Endothelial cell (in vitro differentiated cells): ENCODE measurements at regions not wholly inside any gene's neighbourhood (a gene's known extent, or its start where the extent isn't known, plus 50 kb on each side); places are given as distances from the start of the nearest gene placed in this dataset.

ENCODE experiments used
- DNase-seq: peaks from one replicate; pipeline ENCODE4 v3.0.0; 2021; ENCODE audit warnings: low spot score
- H3K27ac Mint-ChIP-seq: one replicate; pipeline ENCODE4 v1.8.0; 2021; ENCODE audit warnings: mixed read lengths, inconsistent platforms; ENCODE audit not compliant: unreplicated experiment
- H3K27me3 Mint-ChIP-seq: one replicate; pipeline ENCODE4 v1.8.0; 2021; ENCODE audit warnings: mild to moderate bottlenecking, moderate library complexity, mixed read lengths, inconsistent platforms; ENCODE audit not compliant: unreplicated experiment
- H3K36me3 Mint-ChIP-seq: one replicate; pipeline ENCODE4 v1.8.0; 2021; ENCODE audit warnings: mild to moderate bottlenecking, low read depth, mixed read lengths, inconsistent platforms; ENCODE audit not compliant: unreplicated experiment
- H3K4me1 Mint-ChIP-seq: one replicate; pipeline ENCODE4 v1.8.0; 2021; ENCODE audit warnings: mild to moderate bottlenecking, mixed read lengths, inconsistent platforms; ENCODE audit not compliant: unreplicated experiment
- H3K4me3 Mint-ChIP-seq: one replicate; pipeline ENCODE4 v1.8.0; 2021; ENCODE audit warnings: mild to moderate bottlenecking, mixed read lengths, inconsistent platforms; ENCODE audit not compliant: unreplicated experiment
- H3K9me3 Mint-ChIP-seq: one replicate; pipeline ENCODE4 v1.8.0; 2021; ENCODE audit warnings: mixed read lengths, inconsistent platforms; ENCODE audit not compliant: unreplicated experiment
- TF ChIP-seq, protein P1 (sequence below): fragments of 200-600 bp; sonication (generic); IDR thresholded peaks from one replicate; pipeline ENCODE4 v1.5.0; 2021; ENCODE audit warnings: antibody characterized with exemption; ENCODE audit not compliant: unreplicated experiment

DNA sequence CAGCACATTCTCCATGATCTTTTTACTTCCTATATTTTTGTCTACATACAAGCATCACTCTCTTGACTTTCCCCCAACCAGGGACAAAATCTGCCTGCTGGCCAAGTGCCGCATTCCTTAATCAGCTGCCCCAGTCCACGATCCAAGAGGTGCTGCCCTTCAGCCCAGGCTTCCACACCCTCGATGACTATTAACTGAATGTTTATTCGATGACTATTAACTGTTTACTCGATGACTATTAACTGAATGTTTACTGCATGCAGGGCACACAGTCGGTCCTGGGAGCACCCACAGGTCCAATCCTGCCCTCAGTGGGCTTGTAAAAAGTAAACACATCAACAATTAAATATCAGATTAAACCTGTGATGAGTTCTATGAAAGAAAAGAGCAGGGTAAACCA lies 256.9 kb downstream of the ARRDC4 start:
- no peak for DNase-seq
- H3K4me3 Mint-ChIP-seq = no peak overlapping the region
- H3K27me3 Mint-ChIP-seq = no peaks in the 10 kb centered on the region
- no peaks in the 10 kb centered on the region for H3K36me3 Mint-ChIP-seq
- no peaks in the 10 kb centered on the region for H3K4me1 Mint-ChIP-seq
- H3K27ac Mint-ChIP-seq = no peak overlapping the region
- no peaks in the 10 kb centered on the region for H3K9me3 Mint-ChIP-seq
- TF ChIP-seq, protein P1, sequence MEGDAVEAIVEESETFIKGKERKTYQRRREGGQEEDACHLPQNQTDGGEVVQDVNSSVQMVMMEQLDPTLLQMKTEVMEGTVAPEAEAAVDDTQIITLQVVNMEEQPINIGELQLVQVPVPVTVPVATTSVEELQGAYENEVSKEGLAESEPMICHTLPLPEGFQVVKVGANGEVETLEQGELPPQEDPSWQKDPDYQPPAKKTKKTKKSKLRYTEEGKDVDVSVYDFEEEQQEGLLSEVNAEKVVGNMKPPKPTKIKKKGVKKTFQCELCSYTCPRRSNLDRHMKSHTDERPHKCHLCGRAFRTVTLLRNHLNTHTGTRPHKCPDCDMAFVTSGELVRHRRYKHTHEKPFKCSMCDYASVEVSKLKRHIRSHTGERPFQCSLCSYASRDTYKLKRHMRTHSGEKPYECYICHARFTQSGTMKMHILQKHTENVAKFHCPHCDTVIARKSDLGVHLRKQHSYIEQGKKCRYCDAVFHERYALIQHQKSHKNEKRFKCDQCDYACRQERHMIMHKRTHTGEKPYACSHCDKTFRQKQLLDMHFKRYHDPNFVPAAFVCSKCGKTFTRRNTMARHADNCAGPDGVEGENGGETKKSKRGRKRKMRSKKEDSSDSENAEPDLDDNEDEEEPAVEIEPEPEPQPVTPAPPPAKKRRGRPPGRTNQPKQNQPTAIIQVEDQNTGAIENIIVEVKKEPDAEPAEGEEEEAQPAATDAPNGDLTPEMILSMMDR = no peak

- no peaks in the 10 kb centered on the region for H3K36me3 Mint-ChIP-seq
- no peak overlapping the region for H3K27ac Mint-ChIP-seq
- TF ChIP-seq, protein P1 = no peak
- no peaks in the 10 kb centered on the region for H3K27me3 Mint-ChIP-seq
- DNase-seq = no peak
- no peaks in the 10 kb centered on the region for H3K9me3 Mint-ChIP-seq
- H3K4me3 Mint-ChIP-seq = no peak overlapping the region
- no peaks in the 10 kb centered on the region for H3K4me1 Mint-ChIP-seq
Observed at GRCh38 chr15:98221144-98221543, 260.6 kb downstream of the ARRDC4 start.

GRCh38 chr15:98221577-98221976 lies 261.1 kb downstream of the ARRDC4 start:
- no peak overlapping the region for H3K27ac Mint-ChIP-seq
- no peaks in the 10 kb centered on the region for H3K9me3 Mint-ChIP-seq
- TF ChIP-seq, protein P1 = no peak
- H3K4me1 Mint-ChIP-seq = no peaks in the 10 kb centered on the region
- no peak overlapping the region for H3K4me3 Mint-ChIP-seq
- H3K36me3 Mint-ChIP-seq = no peaks in the 10 kb centered on the region
- DNase-seq = no peak
- H3K27me3 Mint-ChIP-seq = no peaks in the 10 kb centered on the region

- Mint-ChIP-seq H3K27me3 (peaks cover 2% of the 10 kb centered on the region), H3K27ac (no peak overlapping the region), H3K36me3 (no peaks in the 10 kb centered on the region), H3K4me1 (no peaks in the 10 kb centered on the region), H3K4me3 (no peak overlapping the region), H3K9me3 (no peaks in the 10 kb centered on the region)
- TF ChIP-seq, protein P1 = no peak
- no peak for DNase-seq
Observed at GRCh38 chr15:98226149-98226548, 265.6 kb downstream of the ARRDC4 start.

- no peak for DNase-seq
- peaks cover 2% of the 10 kb centered on the region for H3K27me3 Mint-ChIP-seq
Observed at GRCh38 chr15:98226578-98226977, 266.1 kb downstream of the ARRDC4 start.

More at GRCh38 chr15:98226578-98226977, 266.1 kb downstream of the ARRDC4 start:
- Mint-ChIP-seq H3K36me3 (no peaks in the 10 kb centered on the region), H3K4me1 (no peaks in the 10 kb centered on the region), H3K27ac (no peak overlapping the region), H3K4me3 (no peak overlapping the region), H3K9me3 (no peaks in the 10 kb centered on the region)
- TF ChIP-seq, protein P1 = no peak
